ENCODE measurements at regions not wholly inside any gene's neighbourhood (a gene's known extent, or its start where the extent isn't known, plus 50 kb on each side); places are given as distances from the start of the nearest gene placed in this dataset.

GRCh38 chr7:113198226-113198625 is 79.9 kb upstream of the SMIM30 start:
- TF ChIP-seq CTCF (IDR thresholded peaks at IDR 0.05; ENCODE audit: low read depth, low read length, missing input control): no peak
- no peak for TF ChIP-seq YY1 (IDR thresholded peaks at IDR 0.05)
- TF ChIP-seq RAD21 (IDR thresholded peaks at IDR 0.05): no peak

Measured in liver (tissue), 3 donors.